Right ventricle myocardium inferior (tissue), 1 donor: ENCODE measurements at regions not wholly inside any gene's neighbourhood (a gene's known extent, or its start where the extent isn't known, plus 50 kb on each side); places are given as distances from the start of the nearest gene placed in this dataset.

Experiments used
- ATAC-seq: fragments of 200-7000 bp; cut with Tn5 transposase; one replicate; pipeline ENCODE4 v1.9.1; 2020; ENCODE audit warnings: mild to moderate bottlenecking, moderate library complexity
- DNase-seq: peaks from one replicate; pipeline ENCODE4 v3.0.0; 2021; ENCODE audit errors: missing footprints
- intact Hi-C: fragments of 100-400 bp; cut with DNase I; formaldehyde crosslinking; loops from one replicate; pipeline ENCODE4 v1.11.0; 2022
- donor health status: DM: no; HTN: yes; CAD: no; lungs with severe emphysema.

DNA sequence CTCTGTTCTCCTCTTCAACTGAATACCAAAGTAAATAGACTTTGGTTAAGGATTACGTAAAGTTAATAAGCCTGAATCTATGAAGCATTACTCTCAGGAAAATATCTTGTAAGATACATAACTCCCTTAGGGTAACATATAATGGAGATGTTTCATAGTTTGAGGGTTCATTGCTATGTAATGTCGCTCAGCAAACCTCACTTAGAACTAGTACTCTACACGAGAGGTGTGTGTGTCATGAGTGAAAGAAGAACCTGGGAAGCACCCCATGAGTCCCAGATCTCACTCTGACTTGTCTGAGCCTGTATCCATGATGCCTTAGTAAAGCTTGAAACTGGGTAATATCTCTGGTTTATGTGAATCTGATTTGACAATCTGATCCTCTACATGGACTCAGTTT lies 429.5 kb upstream of the ANO3 start:
- no peak for ATAC-seq
- intact Hi-C loops, result no loop called here

DNA sequence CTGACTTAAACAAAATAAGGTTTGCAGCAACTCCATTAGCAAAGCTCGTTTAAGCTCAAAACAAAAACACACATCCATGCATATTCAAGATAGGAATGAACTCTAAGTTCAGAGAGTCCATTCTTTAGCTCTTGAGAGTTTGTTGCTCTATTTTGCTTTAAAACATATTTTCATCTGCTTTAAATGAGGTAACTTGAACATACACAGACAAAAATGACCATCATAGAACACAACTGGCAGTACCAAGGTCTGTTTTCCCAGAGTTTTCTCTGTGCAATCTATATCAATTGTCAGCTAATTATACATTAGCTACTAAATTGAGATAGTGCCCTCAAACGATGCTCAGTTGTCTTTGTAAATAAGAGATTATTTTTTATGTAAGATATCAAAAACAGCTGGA lies 423.2 kb upstream of the ANO3 start:
- ATAC-seq (no peak), DNase-seq (no peak)
- intact Hi-C loops, result no loop called here

More for the DNA sequence above, 429.5 kb upstream of the ANO3 start:
- no peak for DNase-seq

DNA sequence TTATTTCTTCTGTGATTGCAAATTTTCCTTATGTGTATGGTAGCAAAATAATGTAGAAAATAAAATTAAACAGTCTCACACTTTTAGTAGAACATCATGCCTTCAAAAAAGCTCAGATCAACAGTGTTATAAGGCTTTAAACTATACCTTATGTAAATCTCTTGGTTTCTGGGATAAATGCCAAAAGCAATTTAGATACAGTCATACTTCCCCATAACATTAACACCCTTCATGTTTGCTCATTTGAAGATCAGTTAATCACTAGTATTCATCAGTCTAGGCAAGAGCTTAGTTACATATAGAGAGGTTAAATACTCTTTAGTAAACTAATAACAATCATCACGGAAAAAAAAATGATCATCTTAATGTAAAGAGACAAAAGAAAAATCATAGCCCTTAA lies 421.8 kb upstream of the ANO3 start:
- ATAC-seq, result no peak
- intact Hi-C loops, result no loop called here

DNA sequence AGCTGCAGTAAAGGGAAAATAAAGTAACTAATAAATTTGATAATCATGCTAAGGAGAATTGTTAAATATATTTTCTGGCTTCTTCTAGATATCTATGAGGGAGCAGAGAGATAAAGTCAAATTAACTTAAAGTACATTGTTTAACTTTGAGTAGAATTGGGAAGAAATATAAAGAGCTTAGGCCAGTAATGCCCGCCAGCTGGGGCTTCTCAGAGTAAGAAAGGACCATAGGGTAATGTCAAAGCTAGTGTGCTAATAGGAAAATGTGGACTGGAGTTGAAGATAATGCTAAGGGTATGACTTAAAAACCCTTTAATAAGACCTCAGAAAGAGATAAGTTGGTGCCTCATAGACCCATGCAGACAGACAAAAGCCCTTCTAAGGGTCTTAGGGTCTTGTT lies 411.6 kb upstream of the ANO3 start:
- ATAC-seq (no peak), DNase-seq (no peak)
- intact Hi-C loops, result no loop called here

More for the DNA sequence above, 421.8 kb upstream of the ANO3 start:
- DNase-seq, result no peak

DNA sequence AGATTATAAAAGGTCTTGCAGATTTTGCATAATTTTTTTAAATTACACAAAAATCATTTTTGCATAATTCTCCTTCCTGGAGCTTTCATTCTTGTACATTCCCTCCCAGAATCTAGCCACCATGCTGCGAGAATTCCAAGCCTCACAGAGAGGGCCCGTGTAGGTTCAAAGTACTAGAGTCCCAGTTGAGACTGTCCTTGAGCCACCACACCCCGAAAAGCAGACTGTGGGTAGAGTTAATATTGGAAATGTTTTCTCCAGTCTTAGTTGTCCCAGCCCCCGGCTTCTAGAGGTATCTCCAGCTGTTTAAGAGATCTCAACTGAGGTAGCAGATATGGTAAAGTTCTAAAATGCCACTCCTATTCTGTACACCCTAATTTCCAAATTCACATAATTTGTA lies 407.3 kb upstream of the ANO3 start:
- DNase-seq (no peak), ATAC-seq (no peak)
- intact Hi-C loops, result no loop called here

DNA sequence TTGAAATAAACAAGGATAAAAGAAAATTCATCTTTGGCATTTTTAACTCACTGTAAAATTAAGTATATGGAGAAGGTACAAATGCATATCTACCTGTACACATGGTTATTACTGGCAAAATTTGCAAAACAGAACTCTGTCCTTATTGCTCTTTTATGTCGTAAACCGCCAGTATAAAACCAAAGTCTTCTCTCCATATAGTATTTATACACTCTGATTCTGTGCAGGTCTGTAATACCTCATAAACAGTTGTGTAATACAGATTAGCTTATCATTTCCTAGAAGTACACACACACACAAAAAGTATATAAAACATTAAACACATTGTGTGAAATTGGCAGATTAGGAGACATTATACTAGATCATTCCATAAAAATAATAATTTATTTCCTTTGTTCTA lies 406.6 kb upstream of the ANO3 start:
- intact Hi-C loops, result no loop called here
- DNase-seq, result no peak
- no peak for ATAC-seq

DNA sequence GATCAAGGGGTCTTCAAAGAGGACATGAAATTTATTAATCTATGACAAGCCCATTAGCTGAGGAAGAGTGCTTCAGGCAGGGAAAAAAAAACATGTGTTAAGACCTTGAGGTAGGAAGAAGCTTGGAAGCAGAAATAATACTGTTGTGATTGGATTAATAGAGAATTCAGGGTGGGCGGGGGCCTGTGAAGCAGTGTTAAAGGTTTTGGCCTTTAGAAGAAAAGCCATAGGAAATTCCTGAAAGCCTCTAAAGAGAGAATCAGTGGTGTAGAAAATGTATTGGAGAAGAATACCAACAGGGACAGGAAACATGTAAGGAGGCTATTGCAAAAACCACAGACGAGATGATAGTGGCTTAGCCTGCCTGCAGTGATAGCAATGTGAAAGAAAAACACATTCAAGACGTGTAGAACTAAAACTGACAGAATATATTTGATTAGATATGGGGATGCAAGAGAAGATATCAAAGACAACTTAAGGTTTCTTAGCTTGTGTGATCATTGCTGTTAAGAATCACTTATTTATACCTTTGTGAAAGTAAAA lies 404.4 kb upstream of the ANO3 start:
- no peak for ATAC-seq
- intact Hi-C loops, result no loop called here
- DNase-seq, result no peak

DNA sequence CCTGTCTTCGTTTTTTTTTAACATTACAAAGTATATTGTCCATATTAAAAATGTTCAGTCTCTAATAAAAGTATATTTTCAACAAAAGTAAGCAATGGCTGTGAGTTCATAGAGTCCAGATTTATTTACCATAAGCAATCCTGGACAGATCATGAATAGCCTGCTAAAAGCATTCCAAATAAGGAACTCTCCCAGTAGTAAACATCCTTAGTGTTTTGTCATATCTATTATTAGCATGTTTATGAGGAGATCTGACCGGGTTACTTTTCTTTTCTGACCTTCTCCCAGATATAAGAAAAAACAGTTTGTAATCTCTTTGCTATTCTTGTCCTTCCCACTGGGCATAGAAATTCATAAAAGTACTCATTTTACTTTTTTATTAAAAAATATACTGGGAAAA lies 403.9 kb upstream of the ANO3 start:
- intact Hi-C loops, result no loop called here
- no peak for ATAC-seq

DNA sequence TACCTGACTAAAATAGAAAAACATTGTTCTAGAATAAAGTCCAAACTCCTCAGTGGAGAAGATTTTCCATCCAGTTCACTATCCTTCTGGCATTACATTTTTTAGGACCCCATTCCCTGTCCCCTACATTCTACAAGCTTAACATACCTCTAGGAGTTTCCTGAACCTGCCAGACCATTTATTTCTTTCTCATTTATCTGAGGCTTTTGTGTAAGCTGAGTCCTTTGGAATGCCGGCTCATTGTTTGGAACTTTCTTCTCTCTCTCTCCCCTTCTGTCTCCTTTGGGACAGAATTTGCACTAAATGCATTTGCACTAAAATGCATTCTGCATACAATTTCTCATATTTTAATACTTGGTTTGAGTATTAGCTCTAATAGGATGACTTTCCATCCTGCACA lies 393.0 kb upstream of the ANO3 start:
- intact Hi-C loops, result no loop called here
- DNase-seq (no peak), ATAC-seq (no peak)

More for the DNA sequence above, 403.9 kb upstream of the ANO3 start:
- DNase-seq, result no peak

DNA sequence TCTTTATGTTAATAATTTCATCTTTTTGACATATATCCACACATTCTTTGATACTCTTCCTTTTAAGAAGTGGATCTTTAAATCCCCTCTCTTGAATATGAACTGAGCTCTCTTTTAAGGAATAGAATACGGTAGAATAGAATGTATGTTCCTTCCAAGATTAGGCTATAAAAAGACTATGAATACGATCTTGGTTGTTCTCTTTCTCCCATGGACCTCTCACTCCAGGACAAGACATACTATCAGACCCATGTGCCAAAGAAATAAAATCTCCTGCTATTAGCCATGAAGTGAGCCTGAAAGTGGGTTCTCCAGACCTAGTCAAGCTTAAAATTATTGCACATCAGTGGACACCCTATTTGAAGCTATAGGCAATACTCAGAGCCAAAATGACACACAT lies 392.2 kb upstream of the ANO3 start:
- intact Hi-C loops, result no loop called here
- DNase-seq (no peak), ATAC-seq (no peak)

DNA sequence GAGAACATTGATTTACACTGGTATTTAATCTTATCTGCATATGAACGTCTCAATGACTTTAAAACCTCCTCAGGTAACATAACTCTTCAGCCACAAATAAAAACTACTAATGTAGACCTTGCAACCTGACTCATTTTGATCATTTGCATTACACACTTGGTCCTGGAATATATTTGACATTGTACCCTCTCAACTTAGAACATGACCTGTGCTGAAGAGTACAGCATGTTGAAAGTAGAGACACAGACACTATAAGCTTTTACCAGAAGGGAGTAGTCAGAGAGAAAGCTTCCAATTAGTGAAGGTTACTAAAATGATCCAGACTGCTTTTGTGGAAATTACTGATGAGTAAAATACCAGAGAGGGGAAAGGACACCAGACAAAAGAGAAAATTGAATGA lies 390.6 kb upstream of the ANO3 start:
- ATAC-seq (no peak), DNase-seq (no peak)
- intact Hi-C loops, result no loop called here

DNA sequence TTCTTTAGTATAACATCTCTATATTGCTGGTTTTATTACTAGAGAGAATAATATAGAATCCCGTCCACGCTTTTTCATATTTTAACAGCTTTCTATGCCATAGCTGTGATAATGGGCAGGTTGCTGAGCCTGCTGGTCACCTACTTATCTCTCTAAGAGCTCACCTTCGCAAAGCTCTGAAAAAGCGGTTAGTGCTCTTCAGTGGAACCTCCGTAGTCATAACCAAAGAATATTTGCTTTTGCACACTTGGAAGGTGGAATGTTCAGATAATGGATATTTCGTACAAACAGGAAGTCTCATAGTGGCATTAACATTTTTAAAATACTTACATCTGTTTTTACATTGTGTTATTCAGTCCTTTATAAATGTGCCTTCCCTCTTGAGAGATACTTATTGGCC lies 388.9 kb upstream of the ANO3 start:
- intact Hi-C loops, result no loop called here
- no peak for ATAC-seq
- DNase-seq, result no peak

DNA sequence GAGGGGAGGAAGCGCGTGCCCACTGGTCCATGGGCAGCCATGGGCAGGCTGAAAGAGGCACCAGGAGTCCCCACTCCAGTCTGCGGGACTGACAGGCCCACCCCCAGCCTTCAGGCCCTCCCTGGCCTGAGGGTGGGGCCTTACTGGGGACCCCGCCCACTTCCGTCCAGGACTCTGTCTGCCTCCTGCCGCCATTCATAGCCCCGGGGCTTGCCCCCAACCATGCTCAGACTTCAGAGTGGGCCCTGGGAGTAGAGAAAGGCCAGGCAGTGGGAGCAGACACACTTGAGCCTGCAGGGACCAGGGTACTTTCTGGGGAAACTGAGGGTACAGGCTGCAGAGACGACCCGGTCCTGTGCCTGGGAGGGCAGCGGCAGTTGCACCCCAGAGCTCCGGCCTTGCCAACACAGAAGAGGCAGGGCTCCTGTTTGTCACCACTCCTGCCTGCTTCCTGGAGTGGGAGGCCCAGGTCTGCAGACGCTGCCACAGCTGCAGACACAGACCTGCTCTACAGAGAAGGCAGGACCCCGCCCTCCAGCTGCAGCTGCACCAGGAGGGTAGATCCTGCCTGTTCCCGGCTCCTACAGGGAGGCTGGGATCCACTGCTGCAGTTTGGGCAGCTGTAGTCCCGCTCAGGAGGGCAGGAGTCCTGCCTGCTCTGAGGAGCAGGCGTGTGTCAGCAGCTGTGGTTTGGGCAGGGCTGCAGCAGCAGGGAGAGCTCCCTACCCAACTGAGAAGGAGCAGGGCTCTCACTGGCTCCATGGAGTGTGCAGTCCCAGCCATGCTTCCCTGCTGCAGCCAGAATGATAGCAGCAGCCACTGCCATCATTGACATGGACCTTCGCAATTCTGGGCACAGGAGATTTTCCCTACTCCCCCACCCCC lies 387.9 kb upstream of the ANO3 start:
- no peak for ATAC-seq

DNA sequence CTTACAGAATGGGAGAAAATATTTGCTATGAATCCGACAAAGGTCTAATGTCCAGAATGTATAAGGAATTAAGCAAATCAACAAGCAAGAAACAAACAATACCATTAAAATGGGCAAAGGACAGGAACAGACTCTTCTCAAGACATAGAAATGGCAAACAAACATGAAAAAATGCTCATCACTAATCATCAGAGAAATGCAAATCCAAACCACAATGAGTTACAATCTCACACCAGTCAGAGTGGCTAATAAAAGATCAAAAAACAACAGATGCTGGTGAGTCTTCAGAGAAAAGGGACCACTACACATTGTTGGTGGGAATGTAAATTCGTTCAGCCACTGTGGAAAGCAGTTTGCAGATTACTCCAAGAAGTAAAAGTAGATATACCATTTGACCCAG lies 382.0 kb upstream of the ANO3 start:
- ATAC-seq, result no peak
- no peak for DNase-seq
- intact Hi-C loops, result no loop called here

More for the DNA sequence above, 387.9 kb upstream of the ANO3 start:
- peak; percentile 48 for DNase-seq
- intact Hi-C loops, result no loop called here

DNA sequence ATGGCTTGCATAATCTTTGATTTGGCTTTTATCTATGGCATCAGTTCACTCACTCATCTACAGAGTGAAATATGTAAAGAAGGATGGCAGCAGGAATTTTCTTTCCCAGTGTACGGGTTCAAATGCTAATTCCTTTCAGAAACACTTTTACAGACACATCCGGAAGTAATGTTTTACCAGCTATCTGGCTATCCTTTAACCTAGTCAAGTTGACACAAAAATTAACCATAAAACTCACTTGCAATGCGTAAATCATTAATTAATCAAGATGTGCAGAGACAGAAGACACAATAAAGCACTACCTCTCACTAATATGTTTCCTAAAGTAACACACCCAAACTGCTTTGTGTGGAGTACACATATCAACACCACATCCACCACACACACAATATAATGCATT lies 378.9 kb upstream of the ANO3 start:
- ATAC-seq (no peak), DNase-seq (no peak)
- intact Hi-C loops, result no loop called here

DNA sequence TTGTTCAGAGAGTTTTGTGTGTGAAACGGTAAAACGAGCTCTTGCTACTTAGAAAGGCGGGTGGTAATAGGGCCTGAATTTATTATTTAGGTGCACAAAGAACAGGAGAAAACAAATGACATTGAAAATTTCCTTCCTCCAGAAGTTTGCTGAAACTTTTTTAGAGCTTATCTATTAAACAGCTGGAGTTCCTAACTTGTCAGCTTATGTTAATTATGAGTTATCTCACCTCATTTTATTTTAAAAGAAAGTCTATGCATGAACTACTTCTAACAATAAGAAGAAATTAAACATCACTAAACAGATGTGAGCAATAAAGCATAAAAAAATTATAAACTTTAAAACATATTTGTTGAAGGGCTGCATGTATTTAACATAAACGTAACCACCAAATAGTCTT lies 373.9 kb upstream of the ANO3 start:
- intact Hi-C loops, result no loop called here
- no peak for ATAC-seq
- no peak for DNase-seq

DNA sequence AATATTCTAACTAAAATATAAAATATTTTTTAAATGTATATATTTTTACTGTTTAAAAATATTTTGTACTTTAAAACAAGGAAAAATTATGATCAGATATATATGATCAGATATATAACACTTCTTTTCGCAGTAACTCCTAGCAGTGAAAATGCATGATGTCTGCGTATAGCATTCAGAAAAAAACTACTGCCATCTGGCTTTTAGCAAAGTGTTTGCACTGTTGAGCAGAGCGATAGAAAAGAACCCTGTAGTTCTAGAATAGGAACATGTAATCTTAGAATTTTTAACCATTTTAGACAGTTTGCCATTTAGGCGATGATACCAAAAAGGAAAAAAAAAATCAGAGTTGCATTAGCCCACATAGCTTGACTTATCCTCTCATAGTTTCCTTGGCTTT lies 370.4 kb upstream of the ANO3 start:
- intact Hi-C loops, result no loop called here
- ATAC-seq (no peak), DNase-seq (no peak)

DNA sequence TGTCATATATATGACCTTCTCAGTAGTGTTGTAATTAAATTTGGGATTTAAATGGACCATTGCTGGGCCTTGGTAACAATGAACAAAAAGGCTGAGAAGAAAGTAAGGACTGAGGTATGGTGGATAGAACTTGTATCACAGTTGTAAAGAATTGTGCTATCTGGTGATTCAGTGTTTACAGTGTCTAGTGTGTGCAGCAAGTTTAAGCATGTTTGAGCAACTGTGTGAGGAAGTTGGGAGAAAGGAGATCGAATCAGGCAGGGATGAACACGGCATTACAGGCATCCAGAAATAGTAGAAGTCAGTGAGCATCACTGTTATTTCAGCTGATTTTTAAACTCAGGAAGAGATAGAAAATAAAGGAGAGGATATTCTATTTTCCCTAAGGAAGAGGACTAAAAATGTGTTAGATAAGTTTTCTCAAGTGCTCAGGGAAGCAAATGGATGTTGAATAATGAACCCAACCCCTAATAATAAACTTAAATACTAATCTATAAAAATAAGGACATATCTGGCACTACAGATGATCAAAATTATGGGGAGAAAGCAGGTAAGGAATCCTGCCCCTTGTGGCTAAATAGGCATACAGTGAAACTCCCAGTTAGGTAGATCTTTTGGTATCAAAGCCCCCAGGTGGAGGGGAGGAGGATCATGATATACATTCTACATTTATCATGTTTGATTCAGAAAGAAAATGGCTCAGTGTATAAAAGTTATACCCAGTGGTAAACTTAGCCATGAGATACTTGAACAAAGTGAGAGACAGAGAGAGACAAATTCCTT lies 361.0 kb upstream of the ANO3 start:
- DNase-seq (no peak), ATAC-seq (no peak)
- intact Hi-C loops, result no loop called here

DNA sequence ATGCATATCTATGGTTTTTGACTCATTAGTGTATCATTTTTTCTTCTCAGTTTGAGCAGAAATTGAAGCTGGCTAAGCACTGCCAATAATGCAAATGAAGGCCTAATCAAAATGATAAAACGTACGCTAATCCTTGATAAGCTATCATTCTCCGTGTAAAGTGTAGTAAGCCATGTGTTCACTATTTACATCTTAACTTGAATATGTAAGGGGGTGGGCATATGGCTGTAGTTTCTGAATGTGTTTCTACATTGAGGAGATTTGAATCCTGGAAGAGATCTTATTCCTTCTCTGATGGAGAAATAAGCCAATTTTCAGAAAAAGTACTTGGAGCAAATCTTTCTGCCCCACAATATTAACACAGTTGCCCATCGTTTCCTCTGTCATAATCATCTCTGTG lies 351.8 kb upstream of the ANO3 start:
- intact Hi-C loops, result no loop called here
- no peak for DNase-seq
- ATAC-seq, result no peak

DNA sequence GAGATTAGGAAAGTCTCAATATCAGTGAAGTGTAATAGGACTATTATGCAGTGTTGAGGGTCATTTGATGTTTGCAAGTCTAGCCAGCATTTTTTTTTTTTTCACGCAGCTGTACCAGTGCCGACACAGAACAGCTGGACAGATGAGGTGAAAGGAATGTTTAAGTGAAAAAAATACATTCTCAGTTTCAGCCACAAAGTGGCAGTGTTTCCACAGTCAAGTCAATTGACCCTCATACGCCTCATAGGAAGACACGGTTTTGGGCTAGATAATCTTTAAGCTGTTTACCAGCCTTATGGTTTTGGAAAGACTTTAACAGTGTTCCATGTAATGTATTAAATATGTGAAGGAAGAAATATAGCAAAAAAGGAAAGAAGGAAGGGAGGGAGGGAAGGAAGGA lies 349.9 kb upstream of the ANO3 start:
- intact Hi-C loops, result loop anchor here (1.0 to 2.0 kb wide), 3 partner anchors 153 to 297 kb away; no protein-coding TSS in a partner anchor
- ATAC-seq (peak; percentile 73), DNase-seq (no peak)
